Mesenchymal stem cell (in vitro differentiated cells and primary cell): ENCODE measurements at regions not wholly inside any gene's neighbourhood (a gene's known extent, or its start where the extent isn't known, plus 50 kb on each side); places are given as distances from the start of the nearest gene placed in this dataset.
"Not testable (repeated sequence)": the region's sequence is repeated elsewhere in the genome, so short reads cannot be mapped to it uniquely, and the experiment has no call there.

Experiments
- DNase-seq: peaks from one replicate; pipeline ENCODE4 v3.0.0-alpha.2; 2013
- H2AFZ ChIP-seq: one replicate; pipeline ENCODE4 v1.6.1; 2013; ENCODE audit warnings: low read depth, mild to moderate bottlenecking, control low read depth, inconsistent platforms, low read length, moderate library complexity
- H2AK5ac ChIP-seq: 2 replicates; pipeline ENCODE4 v1.6.1; 2013; ENCODE audit warnings: low read length, moderate library complexity, mild to moderate bottlenecking, inconsistent platforms; ENCODE audit not compliant: severe bottlenecking
- H2BK120ac ChIP-seq: one replicate; pipeline ENCODE4 v1.6.1; 2013; ENCODE audit warnings: low read depth, mild to moderate bottlenecking, inconsistent platforms, low read length, moderate library complexity
- H2BK12ac ChIP-seq, 2 experiments: one replicate each; pipeline ENCODE4 v1.6.1; 2013; ENCODE audit warnings: inconsistent platforms in 2 of 2, low read length in 2 of 2, mild to moderate bottlenecking in 2 of 2, moderate library complexity in 2 of 2, control low read depth in 1 of 2
- H2BK15ac ChIP-seq: one replicate; pipeline ENCODE4 v1.6.1; 2013; ENCODE audit warnings: mild to moderate bottlenecking, low read depth, inconsistent platforms; ENCODE audit not compliant: poor library complexity, severe bottlenecking
- H2BK5ac ChIP-seq: 2 replicates; pipeline ENCODE4 v1.6.1; 2013; ENCODE audit warnings: low read depth, mild to moderate bottlenecking, low read length, control low read depth, inconsistent platforms; ENCODE audit not compliant: poor library complexity, severe bottlenecking
- H3K14ac ChIP-seq, 2 experiments: one replicate each; pipeline ENCODE4 v1.6.1; 2013; ENCODE audit warnings: inconsistent platforms in 2 of 2, low read length in 2 of 2, control low read depth in 1 of 2, mild to moderate bottlenecking in 1 of 2, moderate library complexity in 1 of 2
- H3K18ac ChIP-seq, 2 experiments: one replicate each; pipeline ENCODE4 v1.6.1; 2013; ENCODE audit warnings: inconsistent platforms in 2 of 2, low read length in 2 of 2, control low read depth in 1 of 2, low read depth in 1 of 2, mild to moderate bottlenecking in 1 of 2
- H3K23ac ChIP-seq, 2 experiments: one replicate each; pipeline ENCODE4 v1.6.1; 2013; ENCODE audit warnings: inconsistent platforms in 2 of 2, low read length in 2 of 2, mild to moderate bottlenecking in 2 of 2, moderate library complexity in 2 of 2, control low read depth in 1 of 2
- H3K27ac ChIP-seq: 2 replicates; pipeline ENCODE4 v1.5.1; 2013; ENCODE audit warnings: mild to moderate bottlenecking, moderate library complexity, low read length, control low read depth, inconsistent platforms; ENCODE audit not compliant: poor library complexity, severe bottlenecking
- H3K27me3 ChIP-seq, 2 experiments: 2 replicates each; pipeline versions ENCODE4 v1.6.1 to v1.7.0; 2013; ENCODE audit warnings: low read length in 2 of 2, mild to moderate bottlenecking in 2 of 2, moderate library complexity in 2 of 2, control low read depth in 1 of 2, inconsistent platforms in 1 of 2; ENCODE audit not compliant: control insufficient read depth in 1 of 2, insufficient read depth in 1 of 2
- H3K36me3 ChIP-seq, 2 experiments: 2 replicates each; pipeline versions ENCODE4 v1.6.1 to v1.7.0; 2013; ENCODE audit warnings: low read length in 2 of 2, control low read depth in 1 of 2, inconsistent platforms in 1 of 2, low read depth in 1 of 2, mild to moderate bottlenecking in 1 of 2; ENCODE audit not compliant: insufficient read depth in 2 of 2, control insufficient read depth in 1 of 2
- H3K4ac ChIP-seq, 2 experiments: one replicate each; pipeline ENCODE4 v1.6.1; 2013; ENCODE audit warnings: inconsistent platforms in 2 of 2, low read length in 2 of 2, mild to moderate bottlenecking in 2 of 2, moderate library complexity in 2 of 2, control low read depth in 1 of 2, low read depth in 1 of 2
- H3K4me1 ChIP-seq: 2 replicates; pipeline ENCODE4 v1.6.1; 2013; ENCODE audit warnings: low read depth, low read length, control low read depth; ENCODE audit not compliant: control insufficient read depth, insufficient read depth
- H3K4me2 ChIP-seq: 2 replicates; pipeline ENCODE4 v1.6.1; 2013; ENCODE audit warnings: low read length, mild to moderate bottlenecking, inconsistent platforms; ENCODE audit not compliant: poor library complexity, severe bottlenecking
- H3K4me3 ChIP-seq, 2 experiments: 2 replicates each; pipeline versions ENCODE4 v1.5.1 to v1.7.0; 2013; ENCODE audit warnings: low read length in 2 of 2, mild to moderate bottlenecking in 2 of 2, control low read depth in 1 of 2, low read depth in 1 of 2; ENCODE audit not compliant: insufficient read depth in 1 of 2
- H3K79me1 ChIP-seq: replicated peaks from 2 replicates; pipeline ENCODE4 v1.6.1; 2013; ENCODE audit warnings: mild to moderate bottlenecking, control low read depth, low read length, inconsistent platforms; ENCODE audit not compliant: poor library complexity, severe bottlenecking
- H3K9ac ChIP-seq: 2 replicates; pipeline ENCODE4 v1.7.0; 2013; ENCODE audit warnings: mild to moderate bottlenecking, low read length, moderate library complexity
- H3K9me3 ChIP-seq: 2 replicates; pipeline ENCODE4 v1.7.0; 2013; ENCODE audit warnings: mild to moderate bottlenecking, low read length; ENCODE audit not compliant: control insufficient read depth
- H4K8ac ChIP-seq: one replicate; pipeline ENCODE4 v1.6.1; 2013; ENCODE audit warnings: inconsistent platforms, mild to moderate bottlenecking, low read length, moderate library complexity
- H4K91ac ChIP-seq: one replicate; pipeline ENCODE4 v1.6.1; 2013; ENCODE audit warnings: mild to moderate bottlenecking, low read length, inconsistent platforms
- WGBS: methylation state at CpG from one replicate; pipeline ENCODE4 v1.1.7; 2013; ENCODE audit warnings: mixed read lengths; 5-methylcytosine and 5-hydroxymethylcytosine counted together

DNA sequence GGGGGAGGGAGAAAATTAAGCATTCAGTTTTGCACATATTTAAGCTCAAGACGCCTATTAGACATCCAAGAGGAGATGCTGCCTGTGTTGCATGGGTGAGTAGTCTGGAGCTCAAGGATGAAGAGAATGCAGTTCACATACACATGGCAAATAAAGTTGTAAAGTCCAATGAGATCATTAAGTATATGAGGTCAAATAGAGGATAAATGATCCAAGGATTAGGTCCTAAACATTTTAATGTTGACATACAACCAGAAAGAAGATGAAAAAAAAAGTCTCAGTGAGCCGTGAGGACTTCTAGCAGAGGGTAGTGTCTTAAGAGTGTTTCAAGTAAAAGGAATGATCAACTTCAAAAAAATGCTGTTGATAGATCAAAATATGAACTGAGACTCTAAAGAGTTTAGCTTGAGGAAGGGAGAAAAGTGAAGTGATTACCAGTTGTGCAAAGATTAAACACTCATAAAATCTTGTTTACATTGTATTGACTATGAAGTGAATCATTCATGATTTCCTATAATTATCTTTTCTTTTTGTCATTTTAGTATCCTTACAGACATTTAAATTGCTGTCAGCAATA is 251.8 kb downstream of the ZNF608 start:
- Histone ChIP-seq H3K9me3 (peaks cover 9% of the 10 kb centered on the region), H3K9ac (no peak overlapping the region), H4K91ac (no peak overlapping the region)

DNA sequence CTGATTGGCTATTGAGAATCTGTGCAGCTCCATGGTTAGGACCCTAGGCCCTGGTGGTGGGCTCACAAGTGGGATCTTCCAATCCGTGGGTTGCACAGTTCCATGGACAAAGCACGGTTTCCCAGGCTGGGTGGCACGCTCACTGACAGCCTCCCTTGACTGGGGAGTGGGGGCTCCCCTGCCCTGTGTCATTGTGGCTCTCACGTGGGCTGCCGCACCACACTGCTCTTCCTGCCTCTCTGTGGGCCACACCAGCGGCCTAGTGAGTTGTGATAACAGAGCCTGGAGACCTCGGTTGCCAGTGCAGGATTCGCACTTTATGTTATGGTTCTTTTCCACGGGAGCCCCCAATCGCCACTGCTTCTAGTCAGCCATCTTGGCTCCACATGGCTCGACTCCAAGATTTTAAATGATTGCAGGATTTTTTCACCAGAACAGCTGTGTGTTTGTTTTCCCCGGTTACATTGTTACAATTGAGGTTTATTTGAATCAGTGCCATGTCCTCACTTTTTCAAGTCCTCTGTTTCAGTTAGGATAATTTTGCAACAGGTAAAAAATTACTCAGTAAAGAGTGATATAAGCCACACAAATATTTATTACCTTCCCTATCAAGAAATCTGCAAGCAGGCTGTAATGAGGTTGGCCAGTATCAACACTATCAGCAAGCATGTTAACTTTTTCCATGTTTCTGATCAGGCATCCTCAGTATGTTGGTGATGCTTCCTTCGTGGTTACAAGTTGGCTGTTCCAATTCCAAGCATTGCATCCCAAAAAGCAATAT is 253.8 kb downstream of the ZNF608 start:
- peaks cover 9% of the 10 kb centered on the region for H3K9me3 ChIP-seq

More for the DNA sequence above, 251.8 kb downstream of the ZNF608 start:
- Histone ChIP-seq H3K27me3 (no peaks in the 10 kb centered on the region), H3K14ac (no peak overlapping the region), H3K4me2 (no peak overlapping the region), H2BK120ac (no peak overlapping the region), H3K79me1 (no peaks in the 10 kb centered on the region), H2AFZ (no peak overlapping the region), H4K8ac (no peak overlapping the region), H3K27ac (no peak overlapping the region), H2BK12ac (no peak overlapping the region), H3K36me3 (no peaks in the 10 kb centered on the region), H3K4me3 (no peak overlapping the region), H2BK15ac (no peak overlapping the region), H3K23ac (no peak overlapping the region), H3K4me1 (no peaks in the 10 kb centered on the region), H2AK5ac (no peak overlapping the region), H3K4ac (no peak overlapping the region), H2BK5ac (no peak overlapping the region), H3K18ac (no peak overlapping the region)
- 83% methylated on average over 2 of the region's 2 CpGs for WGBS
- DNase-seq: no peak

DNA sequence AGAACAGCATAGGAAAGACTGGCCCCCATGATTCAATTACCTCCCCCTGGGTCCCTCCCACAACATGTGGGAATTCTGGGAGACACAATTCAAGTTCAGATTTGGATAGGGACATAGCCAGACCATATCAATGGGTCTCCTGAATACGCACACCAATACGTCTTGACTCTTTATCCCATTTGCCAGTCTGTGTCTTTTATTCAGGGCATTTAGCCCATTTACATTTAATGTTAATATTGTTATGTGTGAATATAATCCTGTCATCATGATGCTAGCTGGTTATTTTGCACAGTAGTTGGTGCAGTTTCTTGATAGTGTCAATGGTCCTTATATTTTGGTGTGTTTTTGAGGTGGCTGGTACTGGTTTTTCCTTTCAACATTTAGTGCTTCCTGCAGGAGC is 256.1 kb downstream of the ZNF608 start:
- not testable (repeated sequence) for DNase-seq, H4K91ac ChIP-seq, H3K4me1 ChIP-seq, H2AFZ ChIP-seq, H3K27ac ChIP-seq, H3K14ac ChIP-seq, H3K4ac ChIP-seq, H4K8ac ChIP-seq, H3K36me3 ChIP-seq, H3K27me3 ChIP-seq, H3K4me2 ChIP-seq, H2AK5ac ChIP-seq, H3K79me1 ChIP-seq, H3K9me3 ChIP-seq, H2BK120ac ChIP-seq, H2BK5ac ChIP-seq, H2BK12ac ChIP-seq, H3K9ac ChIP-seq, H2BK15ac ChIP-seq, H3K4me3 ChIP-seq, H3K18ac ChIP-seq, H3K23ac ChIP-seq
- WGBS: no CpG with 5 or more reads among the region's 2 CpGs

More for the DNA sequence above, 253.8 kb downstream of the ZNF608 start:
- H3K27ac ChIP-seq: no peak overlapping the region
- no peaks in the 10 kb centered on the region for H3K4me1 ChIP-seq
- H3K79me1 ChIP-seq: no peaks in the 10 kb centered on the region
- no peak overlapping the region for H4K91ac ChIP-seq
- no peak overlapping the region for H3K4me2 ChIP-seq
- H3K36me3 ChIP-seq: no peaks in the 10 kb centered on the region
- no peak overlapping the region for H3K9ac ChIP-seq
- H4K8ac ChIP-seq: no peak overlapping the region
- no peaks in the 10 kb centered on the region for H3K27me3 ChIP-seq
- no peak overlapping the region for H2AFZ ChIP-seq
- no peak overlapping the region for H2AK5ac ChIP-seq
- no peak overlapping the region for H3K23ac ChIP-seq
- no peak overlapping the region for H3K18ac ChIP-seq
- no peak overlapping the region for H2BK120ac ChIP-seq
- DNase-seq: no peak
- no peak overlapping the region for H2BK15ac ChIP-seq
- H3K4ac ChIP-seq: no peak overlapping the region
- no peak overlapping the region for H3K4me3 ChIP-seq
- H3K14ac ChIP-seq: no peak overlapping the region
- H2BK12ac ChIP-seq: no peak overlapping the region
- no peak overlapping the region for H2BK5ac ChIP-seq
- 92% methylated on average over 13 of the region's 13 CpGs for WGBS

DNA sequence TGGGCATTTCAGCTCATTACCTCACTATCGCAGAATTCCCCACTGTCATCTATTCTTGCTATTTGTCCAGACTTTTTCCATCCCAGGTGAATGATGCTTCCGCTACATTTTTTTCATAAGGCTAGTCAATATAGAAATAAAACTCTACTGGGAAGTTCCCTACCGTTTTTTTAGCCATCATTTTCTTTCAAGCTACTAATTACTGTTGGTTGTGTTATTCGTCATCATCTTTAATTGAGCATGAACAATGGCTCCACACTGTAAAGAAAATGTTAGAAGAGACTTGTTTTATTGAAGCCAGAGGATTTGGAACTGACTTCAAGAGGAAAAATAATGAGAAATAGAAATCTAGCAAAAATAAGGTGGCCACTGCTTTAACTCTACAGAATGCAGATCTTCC is 265.0 kb downstream of the ZNF608 start:
- H3K4ac ChIP-seq: no peak overlapping the region
- no peak overlapping the region for H3K4me2 ChIP-seq
- H3K79me1 ChIP-seq: no peaks in the 10 kb centered on the region
- DNase-seq: no peak
- H3K27me3 ChIP-seq: no peaks in the 10 kb centered on the region
- H3K4me3 ChIP-seq: no peak overlapping the region
- no peak overlapping the region for H3K9ac ChIP-seq
- H4K8ac ChIP-seq: no peak overlapping the region
- no peak overlapping the region for H2BK120ac ChIP-seq
- H3K23ac ChIP-seq: no peak overlapping the region
- no peaks in the 10 kb centered on the region for H3K36me3 ChIP-seq
- no peaks in the 10 kb centered on the region for H3K4me1 ChIP-seq
- H2BK5ac ChIP-seq: no peak overlapping the region
- no peak overlapping the region for H3K27ac ChIP-seq
- 94% methylated on average over 3 of the region's 4 CpGs for WGBS
- H3K18ac ChIP-seq: no peak overlapping the region
- no peaks in the 10 kb centered on the region for H3K9me3 ChIP-seq
- H2BK15ac ChIP-seq: no peak overlapping the region
- H2AFZ ChIP-seq: no peak overlapping the region
- no peak overlapping the region for H2AK5ac ChIP-seq
- no peak overlapping the region for H4K91ac ChIP-seq
- H3K14ac ChIP-seq: no peak overlapping the region
- H2BK12ac ChIP-seq: no peak overlapping the region
